Nephron (organoid): ENCODE measurements at regions not wholly inside any gene's neighbourhood (a gene's known extent, or its start where the extent isn't known, plus 50 kb on each side); places are given as distances from the start of the nearest gene placed in this dataset.
A peak's percentile ranks its signal among the peaks of the same experiment; 100 is the strongest.

Source experiments
- H3K27ac Mint-ChIP-seq, 3 experiments: 2 replicates each; pipeline ENCODE4 v1.8.0; 2020; ENCODE audit warnings: mixed read lengths in 3 of 3, mild to moderate bottlenecking in 2 of 3, moderate library complexity in 1 of 3
- H3K27me3 Mint-ChIP-seq: 2 replicates; pipeline ENCODE4 v1.8.0; 2021; ENCODE audit warnings: low read depth, mild to moderate bottlenecking, moderate library complexity, mixed read lengths
- H3K36me3 Mint-ChIP-seq: 2 replicates; pipeline ENCODE4 v1.8.0; 2020; ENCODE audit warnings: low read depth, mixed read lengths
- H3K4me1 Mint-ChIP-seq: 2 replicates; pipeline ENCODE4 v1.8.0; 2020; ENCODE audit warnings: mixed read lengths
- H3K4me3 Mint-ChIP-seq, 3 experiments: 2 replicates each; pipeline ENCODE4 v1.8.0; 2020; ENCODE audit warnings: mild to moderate bottlenecking in 3 of 3, mixed read lengths in 3 of 3, moderate library complexity in 2 of 3
- H3K9me3 Mint-ChIP-seq: 2 replicates; pipeline ENCODE4 v1.8.0; 2020; ENCODE audit warnings: mixed read lengths
- TF ChIP-seq, protein P1 (sequence below), 3 experiments: fragments of 200-600 bp; sonication (generic); IDR thresholded peaks; one replicate each; pipeline ENCODE4 v1.5.0; 2021; ENCODE audit warnings: antibody characterized with exemption in 3 of 3; ENCODE audit not compliant: unreplicated experiment in 3 of 3

DNA sequence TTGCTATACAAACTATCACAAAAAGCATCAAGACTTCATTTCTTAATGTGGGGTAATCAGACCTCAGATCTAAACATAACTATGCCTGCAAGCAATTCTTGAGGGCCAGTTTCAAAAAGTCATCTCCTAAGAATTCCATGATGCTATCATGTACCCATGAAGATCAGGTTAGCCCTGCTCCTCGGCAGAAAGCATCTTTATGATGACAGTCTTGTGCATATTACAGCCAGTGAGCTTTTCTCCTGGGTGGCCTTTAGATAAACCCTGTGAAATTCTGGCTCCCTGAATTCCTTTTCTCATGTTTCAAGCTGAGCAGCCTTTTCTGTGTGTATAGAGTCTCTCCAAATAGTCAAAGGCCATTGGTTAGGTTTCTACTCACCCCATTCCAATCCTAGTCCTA is 201.9 kb upstream of the MCTP2 start:
- Mint-ChIP-seq H3K4me3 (no peak overlapping the region), H3K27ac (peak overlapping the region in 2 of 3 experiments; percentile 30 to 51), H3K27me3 (no peaks in the 10 kb centered on the region), H3K4me1 (peaks cover 37% of the 10 kb centered on the region), H3K9me3 (no peaks in the 10 kb centered on the region), H3K36me3 (no peaks in the 10 kb centered on the region)
- TF ChIP-seq, protein P1, sequence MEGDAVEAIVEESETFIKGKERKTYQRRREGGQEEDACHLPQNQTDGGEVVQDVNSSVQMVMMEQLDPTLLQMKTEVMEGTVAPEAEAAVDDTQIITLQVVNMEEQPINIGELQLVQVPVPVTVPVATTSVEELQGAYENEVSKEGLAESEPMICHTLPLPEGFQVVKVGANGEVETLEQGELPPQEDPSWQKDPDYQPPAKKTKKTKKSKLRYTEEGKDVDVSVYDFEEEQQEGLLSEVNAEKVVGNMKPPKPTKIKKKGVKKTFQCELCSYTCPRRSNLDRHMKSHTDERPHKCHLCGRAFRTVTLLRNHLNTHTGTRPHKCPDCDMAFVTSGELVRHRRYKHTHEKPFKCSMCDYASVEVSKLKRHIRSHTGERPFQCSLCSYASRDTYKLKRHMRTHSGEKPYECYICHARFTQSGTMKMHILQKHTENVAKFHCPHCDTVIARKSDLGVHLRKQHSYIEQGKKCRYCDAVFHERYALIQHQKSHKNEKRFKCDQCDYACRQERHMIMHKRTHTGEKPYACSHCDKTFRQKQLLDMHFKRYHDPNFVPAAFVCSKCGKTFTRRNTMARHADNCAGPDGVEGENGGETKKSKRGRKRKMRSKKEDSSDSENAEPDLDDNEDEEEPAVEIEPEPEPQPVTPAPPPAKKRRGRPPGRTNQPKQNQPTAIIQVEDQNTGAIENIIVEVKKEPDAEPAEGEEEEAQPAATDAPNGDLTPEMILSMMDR (IDR thresholded peaks at IDR 0.05; ENCODE audit: unreplicated experiment in 3 of 3): no peak

DNA sequence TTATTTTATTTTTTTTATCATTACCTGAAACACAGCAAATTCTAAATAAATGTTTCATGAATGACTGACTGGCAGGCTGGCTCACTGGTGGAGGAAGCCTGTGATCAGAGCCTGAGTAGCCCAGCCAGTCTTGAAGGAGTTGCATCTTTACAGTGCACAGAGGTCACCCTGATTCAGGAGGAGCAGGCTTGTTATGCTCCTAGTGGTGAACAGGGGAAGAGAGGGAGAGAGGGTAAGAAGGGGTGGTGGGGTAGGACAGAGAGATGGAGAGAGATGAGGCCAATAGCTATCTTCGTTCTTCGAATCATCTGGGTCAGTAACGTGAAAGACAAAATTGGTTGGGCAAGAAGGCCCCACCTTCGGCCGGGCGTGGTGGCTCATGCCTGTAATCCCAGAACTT is 202.6 kb upstream of the MCTP2 start:
- H3K4me3 Mint-ChIP-seq: no peak overlapping the region
- H3K27me3 Mint-ChIP-seq: no peaks in the 10 kb centered on the region
- peaks cover 37% of the 10 kb centered on the region for H3K4me1 Mint-ChIP-seq
- no peaks in the 10 kb centered on the region for H3K9me3 Mint-ChIP-seq
- TF ChIP-seq, protein P1 (IDR thresholded peaks at IDR 0.05; ENCODE audit: unreplicated experiment in 3 of 3): no peak
- no peaks in the 10 kb centered on the region for H3K36me3 Mint-ChIP-seq
- peak overlapping the region in 1 of 3 experiments; percentile 0 for H3K27ac Mint-ChIP-seq

DNA sequence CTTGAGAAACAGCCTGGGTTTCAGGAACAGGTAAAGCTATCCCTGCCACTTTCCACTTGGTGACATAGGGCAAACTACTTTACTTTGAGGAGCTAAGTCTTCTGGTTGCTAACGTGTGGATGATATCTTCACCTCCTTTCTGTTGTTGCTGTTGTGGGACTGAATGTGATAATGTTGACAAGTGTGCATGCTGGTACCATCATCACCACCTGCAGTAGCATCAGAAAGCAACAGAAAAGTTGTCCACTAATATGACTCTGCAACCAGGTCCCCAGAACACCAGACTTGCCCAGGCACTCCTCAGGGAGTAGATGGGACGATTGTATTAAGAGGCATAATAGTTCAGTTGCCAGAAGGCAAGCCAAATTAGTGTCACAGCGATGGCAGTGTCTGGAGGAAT is 203.2 kb upstream of the MCTP2 start:
- Mint-ChIP-seq H3K36me3 (no peaks in the 10 kb centered on the region), H3K27ac (peak overlapping the region in 1 of 3 experiments; percentile 0), H3K4me3 (no peak overlapping the region), H3K27me3 (no peaks in the 10 kb centered on the region), H3K4me1 (peaks cover 37% of the 10 kb centered on the region), H3K9me3 (no peaks in the 10 kb centered on the region)
- TF ChIP-seq, protein P1 (IDR thresholded peaks at IDR 0.05; ENCODE audit: unreplicated experiment in 3 of 3): no peak

DNA sequence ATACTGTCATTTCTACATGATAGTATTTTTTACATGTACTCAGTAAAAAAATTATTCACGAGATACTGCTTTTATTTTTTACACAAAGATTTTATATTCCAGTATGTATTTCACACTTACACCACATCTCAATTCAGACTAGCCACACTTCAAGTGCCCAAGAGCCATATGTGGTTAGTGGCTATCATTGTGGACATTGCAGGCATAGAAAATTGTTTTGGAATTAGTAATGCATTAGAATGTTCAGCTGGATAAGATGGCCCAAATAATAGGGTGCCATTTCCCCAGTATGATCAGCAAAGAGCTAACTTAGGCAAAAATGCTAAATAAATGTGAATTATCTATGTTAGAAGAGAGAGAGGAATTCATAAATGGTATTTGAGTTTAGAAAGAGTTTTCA is 203.8 kb upstream of the MCTP2 start:
- no peak overlapping the region for H3K4me3 Mint-ChIP-seq
- TF ChIP-seq, protein P1 (IDR thresholded peaks at IDR 0.05; ENCODE audit: unreplicated experiment in 3 of 3): no peak
- H3K27me3 Mint-ChIP-seq: no peaks in the 10 kb centered on the region
- H3K36me3 Mint-ChIP-seq: no peaks in the 10 kb centered on the region
- H3K9me3 Mint-ChIP-seq: no peaks in the 10 kb centered on the region
- H3K4me1 Mint-ChIP-seq: peaks cover 37% of the 10 kb centered on the region
- peak overlapping the region in 1 of 3 experiments; percentile 0 for H3K27ac Mint-ChIP-seq

DNA sequence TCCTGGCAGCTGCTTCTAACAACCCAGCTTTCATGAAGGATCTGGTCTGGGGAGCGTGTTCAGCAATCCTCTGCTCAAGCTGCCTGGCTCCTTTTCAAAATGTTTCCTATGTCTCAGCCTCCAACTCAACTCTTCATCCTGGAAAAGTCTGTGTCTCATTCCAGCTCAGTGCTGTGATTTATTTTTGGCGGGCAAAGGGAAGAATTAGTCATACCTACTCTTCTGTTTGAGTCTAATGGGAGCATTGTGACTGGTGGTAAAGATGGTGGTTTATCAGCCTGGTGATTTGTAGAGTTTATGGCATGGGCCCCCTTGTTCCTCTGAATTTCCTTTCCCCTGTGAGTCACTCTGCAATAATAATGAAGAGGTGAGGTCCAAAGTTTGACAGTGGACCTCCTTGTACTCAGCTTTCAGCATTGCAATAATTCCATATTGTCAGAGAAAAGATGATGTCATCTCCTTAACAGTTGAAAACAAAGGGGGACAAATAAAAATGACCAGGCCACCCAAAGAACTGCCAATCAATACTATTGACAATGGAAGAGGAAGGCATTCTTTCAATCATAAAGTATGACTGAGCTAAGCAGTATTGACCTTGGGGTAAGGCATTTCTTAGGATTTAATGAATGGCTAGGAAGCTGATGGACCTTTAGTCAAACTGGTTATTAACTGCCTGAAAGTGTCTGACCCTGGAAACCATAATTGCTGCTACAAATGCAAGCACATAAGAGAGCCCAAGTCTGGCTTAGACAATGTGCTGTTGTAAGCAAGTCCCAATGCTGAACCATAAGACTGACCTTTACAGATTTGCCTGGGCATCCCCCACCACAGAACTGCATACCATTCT is 204.7 kb upstream of the MCTP2 start:
- no peaks in the 10 kb centered on the region for H3K36me3 Mint-ChIP-seq
- H3K4me1 Mint-ChIP-seq: peaks cover 40% of the 10 kb centered on the region
- H3K27me3 Mint-ChIP-seq: no peaks in the 10 kb centered on the region
- no peak overlapping the region for H3K4me3 Mint-ChIP-seq
- TF ChIP-seq, protein P1 (IDR thresholded peaks at IDR 0.05; ENCODE audit: unreplicated experiment in 3 of 3): no peak
- H3K27ac Mint-ChIP-seq: peak overlapping the region; percentile 9 to 56 (median 22)
- H3K9me3 Mint-ChIP-seq: no peaks in the 10 kb centered on the region

DNA sequence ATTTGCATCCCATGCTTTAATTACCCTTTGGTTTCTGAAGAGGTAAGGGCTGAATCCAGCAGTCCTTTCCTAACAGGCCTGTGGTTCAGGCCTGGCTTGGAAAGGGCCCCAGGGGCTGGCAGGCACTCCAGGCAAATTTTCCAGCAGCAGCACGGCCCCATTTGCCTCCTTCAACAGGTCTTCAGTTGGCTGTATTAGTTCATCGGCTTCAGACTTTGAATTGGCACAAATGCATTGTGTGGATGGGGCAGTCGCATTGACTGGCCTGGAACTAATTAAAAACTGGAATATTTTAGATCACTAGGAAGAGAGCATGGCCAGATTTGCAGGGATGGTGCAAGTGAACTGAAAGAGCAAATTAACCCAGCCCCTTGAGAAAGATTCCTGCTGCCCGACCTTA is 207.8 kb upstream of the MCTP2 start:
- Mint-ChIP-seq H3K27ac (no peak overlapping the region), H3K4me1 (peaks cover 22% of the 10 kb centered on the region), H3K27me3 (no peaks in the 10 kb centered on the region), H3K36me3 (no peaks in the 10 kb centered on the region), H3K4me3 (no peak overlapping the region), H3K9me3 (no peaks in the 10 kb centered on the region)
- TF ChIP-seq, protein P1 (IDR thresholded peaks at IDR 0.05; ENCODE audit: unreplicated experiment in 3 of 3): no peak
